HK-2 (cell line): ENCODE measurements at regions not wholly inside any gene's neighbourhood (a gene's known extent, or its start where the extent isn't known, plus 50 kb on each side); places are given as distances from the start of the nearest gene placed in this dataset.

Experiments
- DNase-seq: peaks from one replicate; pipeline ENCODE4 v3.0.0-alpha.2; 2018; ENCODE audit not compliant: unreplicated experiment

- DNase-seq, result no peak
Measured at GRCh38 chr3:193827871-193828270, 234.9 kb downstream of the OPA1 start.

GRCh38 chr3:193828477-193828876, 235.5 kb downstream of the OPA1 start:
- DNase-seq, result no peak

- DNase-seq, result peak; percentile 48
Measured at GRCh38 chr3:193829781-193830180, 236.8 kb downstream of the OPA1 start.

GRCh38 chr3:193830791-193831191, 237.8 kb downstream of the OPA1 start:
- DNase-seq, result no peak

GRCh38 chr3:193831495-193832455, 238.8 kb downstream of the OPA1 start:
- DNase-seq, result peak; percentile 73

- no peak for DNase-seq
Measured at GRCh38 chr3:193832833-193833413, 239.9 kb downstream of the OPA1 start.

- DNase-seq, result no peak
Measured at GRCh38 chr3:193833592-193833991, 240.6 kb downstream of the OPA1 start.

- no peak for DNase-seq
Measured at GRCh38 chr3:193835414-193835813, 242.4 kb downstream of the OPA1 start.

- no peak for DNase-seq
Measured at GRCh38 chr3:193836511-193836910, 243.5 kb downstream of the OPA1 start.

GRCh38 chr3:193836918-193837317, 243.9 kb downstream of the OPA1 start:
- DNase-seq, result no peak

- DNase-seq, result no peak
Measured at GRCh38 chr3:193837347-193837827, 244.4 kb downstream of the OPA1 start.

GRCh38 chr3:193840111-193840641, 247.2 kb downstream of the OPA1 start:
- DNase-seq, result no peak

- no peak for DNase-seq
Measured at GRCh38 chr3:193841581-193841980, 248.6 kb downstream of the OPA1 start.

- DNase-seq, result no peak
Measured at GRCh38 chr3:193842029-193842798, 249.2 kb downstream of the OPA1 start.

GRCh38 chr3:193842832-193843473, 249.9 kb downstream of the OPA1 start:
- DNase-seq, result no peak

- peak; percentile 26 for DNase-seq
Measured at GRCh38 chr3:193843474-193844301, 250.7 kb downstream of the OPA1 start.

GRCh38 chr3:193844472-193844871, 251.5 kb downstream of the OPA1 start:
- DNase-seq, result no peak

GRCh38 chr3:193845144-193845543, 252.1 kb downstream of the OPA1 start:
- no peak for DNase-seq

GRCh38 chr3:193846569-193846968, 253.6 kb downstream of the OPA1 start:
- DNase-seq, result no peak

GRCh38 chr3:193847402-193847801, 254.4 kb downstream of the OPA1 start:
- no peak for DNase-seq

- DNase-seq, result no peak
Measured at GRCh38 chr3:193848547-193848946, 255.5 kb downstream of the OPA1 start.
